HEK293 (cell line): ENCODE measurements at regions not wholly inside any gene's neighbourhood (a gene's known extent, or its start where the extent isn't known, plus 50 kb on each side); places are given as distances from the start of the nearest gene placed in this dataset.

Experiments used
- CTCF ChIA-PET: fragments of 350-600 bp; formaldehyde crosslinking; extraction: SDS; loops from one replicate; lab custom pipeline; 2021; ENCODE audit warnings: antibody characterized with exemption; lab: Yijun Ruan, JAX
- POLR2A ChIA-PET: fragments of 300-600 bp; formaldehyde crosslinking; extraction: SDS; loops from one replicate; lab custom pipeline; 2020; ENCODE audit warnings: antibody characterized with exemption, inconsistent platforms; lab: Yijun Ruan, JAX
- H3K27ac ChIP-seq: fragments of 200-500 bp; sonication (Bioruptor generic); 2 replicates; pipeline ENCODE4 v1.5.1; 2014; ENCODE audit warnings: low read depth, low read length, control low read depth, inconsistent platforms; ENCODE audit errors: extremely low read depth
- H3K36me3 ChIP-seq, 2 experiments: fragments of 200-500 bp in 1 of 2; sonication (Bioruptor generic) in 1 of 2; 1 replicate in 1 of 2; 2 replicates in 1 of 2; pipeline ENCODE4 v1.5.1; 2014 to 2017; ENCODE audit warnings: inconsistent platforms in 2 of 2, low read length in 2 of 2; ENCODE audit not compliant: control insufficient read depth in 2 of 2, insufficient read depth in 1 of 2
- H3K4me1 ChIP-seq: fragments of 200-500 bp; sonication (Bioruptor generic); 2 replicates; pipeline ENCODE4 v1.5.1; 2014; ENCODE audit warnings: mild to moderate bottlenecking, low read length, inconsistent platforms; ENCODE audit not compliant: control insufficient read depth, insufficient read depth
- H3K4me3 ChIP-seq: 2 replicates; pipeline ENCODE4 v1.5.1; 2011; ENCODE audit warnings: low read depth, mild to moderate bottlenecking, control low read depth, low read length, moderate library complexity
- H3K9me3 ChIP-seq: fragments of 200-500 bp; sonication (Bioruptor generic); 2 replicates; pipeline ENCODE4 v1.5.1; 2014; ENCODE audit warnings: low read depth, low read length, inconsistent platforms; ENCODE audit not compliant: control insufficient read depth, insufficient read depth
- EGR2 ChIP-seq: fragments of 450-650 bp; formaldehyde crosslinking; IDR thresholded peaks from 2 replicates; pipeline ENCODE4 v1.5.1; 2016; ENCODE audit warnings: low read depth, missing biosample characterization, missing genetic modification characterization
- GLI4 ChIP-seq: fragments of 450-650 bp; formaldehyde crosslinking; IDR thresholded peaks from 2 replicates; pipeline ENCODE4 v1.5.1; 2016; ENCODE audit warnings: missing biosample characterization, missing genetic modification characterization
- GLIS2 ChIP-seq: fragments of 450-650 bp; formaldehyde crosslinking; IDR thresholded peaks from 2 replicates; pipeline ENCODE4 v1.5.1; 2016; ENCODE audit warnings: missing biosample characterization, missing genetic modification characterization
- MEIS1 ChIP-seq: sonication (generic); formaldehyde crosslinking; IDR thresholded peaks from 2 replicates; pipeline ENCODE4 v1.8.1; 2022; ENCODE audit warnings: missing genetic modification reagents, mild to moderate bottlenecking, borderline replicate concordance
- MZF1 ChIP-seq: fragments of 450-650 bp; formaldehyde crosslinking; IDR thresholded peaks from 2 replicates; pipeline ENCODE4 v1.5.1; 2017; ENCODE audit warnings: missing biosample characterization, missing genetic modification characterization, borderline replicate concordance
- YY1 ChIP-seq: fragments of 450-650 bp; formaldehyde crosslinking; IDR thresholded peaks from 2 replicates; pipeline ENCODE4 v1.5.1; 2018; ENCODE audit warnings: missing biosample characterization, missing genetic modification characterization
- ZBTB48 ChIP-seq: fragments of 450-650 bp; formaldehyde crosslinking; IDR thresholded peaks from 2 replicates; pipeline ENCODE4 v1.5.1; 2016; ENCODE audit warnings: missing biosample characterization, missing genetic modification characterization
- ZNF121 ChIP-seq: fragments of 450-650 bp; formaldehyde crosslinking; IDR thresholded peaks from 2 replicates; pipeline ENCODE4 v1.5.1; 2016; ENCODE audit warnings: missing biosample characterization, missing genetic modification characterization
- ZNF155 ChIP-seq: fragments of 450-650 bp; formaldehyde crosslinking; IDR thresholded peaks from 2 replicates; pipeline ENCODE4 v1.5.1; 2016; ENCODE audit warnings: missing biosample characterization, missing genetic modification characterization
- ZNF174 ChIP-seq: fragments of 450-650 bp; formaldehyde crosslinking; IDR thresholded peaks from 2 replicates; pipeline ENCODE4 v1.5.0; 2017; ENCODE audit warnings: missing biosample characterization, mild to moderate bottlenecking, missing genetic modification characterization
- ZNF214 ChIP-seq: fragments of 450-650 bp; formaldehyde crosslinking; IDR thresholded peaks from 2 replicates; pipeline ENCODE4 v1.5.1; 2017; ENCODE audit warnings: missing biosample characterization, mild to moderate bottlenecking, missing genetic modification characterization, borderline replicate concordance
- ZNF23 ChIP-seq: fragments of 450-650 bp; formaldehyde crosslinking; IDR thresholded peaks from 2 replicates; pipeline ENCODE4 v1.5.1; 2016; ENCODE audit warnings: missing biosample characterization, missing genetic modification characterization, borderline replicate concordance
- ZNF391 ChIP-seq: fragments of 450-650 bp; formaldehyde crosslinking; IDR thresholded peaks from 2 replicates; pipeline ENCODE4 v1.5.1; 2016; ENCODE audit warnings: low read depth, missing biosample characterization, missing genetic modification characterization, borderline replicate concordance
- ZNF48 ChIP-seq: fragments of 450-650 bp; formaldehyde crosslinking; IDR thresholded peaks from 2 replicates; pipeline ENCODE4 v1.5.1; 2016; ENCODE audit warnings: missing biosample characterization, missing genetic modification characterization
- ZNF558 ChIP-seq: fragments of 450-650 bp; formaldehyde crosslinking; IDR thresholded peaks from 2 replicates; pipeline ENCODE4 v1.5.1; 2016; ENCODE audit warnings: missing biosample characterization, missing genetic modification characterization
- ZNF777 ChIP-seq: fragments of 450-650 bp; formaldehyde crosslinking; IDR thresholded peaks from 2 replicates; pipeline ENCODE4 v1.5.1; 2017; ENCODE audit warnings: missing biosample characterization, missing genetic modification characterization, borderline replicate concordance
- TF ChIP-seq, protein P1 (sequence below): fragments of 450-650 bp; formaldehyde crosslinking; IDR thresholded peaks from 2 replicates; pipeline ENCODE4 v1.5.1; 2016; ENCODE audit warnings: missing biosample characterization, missing genetic modification characterization
- TF ChIP-seq, protein P2 (sequence below): sonication (generic); formaldehyde crosslinking; IDR thresholded peaks from 2 replicates; pipeline ENCODE4 v1.8.1; 2022; ENCODE audit warnings: mild to moderate bottlenecking, moderate library complexity, missing genetic modification reagents
- TF ChIP-seq, protein P3 (sequence below): fragments of 450-650 bp; formaldehyde crosslinking; IDR thresholded peaks from 2 replicates; pipeline ENCODE4 v1.5.1; 2016; ENCODE audit warnings: missing biosample characterization, missing genetic modification characterization

DNA sequence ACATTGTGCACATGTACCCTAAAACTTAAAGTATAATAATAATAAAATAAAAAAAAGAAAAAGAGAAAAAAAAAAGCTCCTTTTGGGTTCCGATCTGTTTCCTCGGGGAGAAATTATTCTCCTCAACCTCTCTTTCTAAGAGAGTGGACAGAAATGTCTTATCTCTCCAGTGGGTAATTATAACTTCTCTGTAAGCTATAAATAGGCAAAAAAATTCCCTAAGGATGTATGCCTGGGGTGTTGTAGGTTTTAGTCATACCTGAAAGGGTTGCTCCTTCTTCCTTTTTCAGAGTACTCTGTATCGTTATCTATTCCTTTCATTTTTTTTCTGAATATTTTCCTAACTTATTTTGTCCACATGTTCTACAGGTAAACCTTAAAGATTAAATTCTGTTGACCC is 169.7 kb upstream of the PTPRK start:
- no peaks in the 10 kb centered on the region for H3K4me1 ChIP-seq
- TF ChIP-seq GLIS2 (tag by site-specific recombination) (no peak), YY1 (tag by site-specific recombination) (no peak), ZBTB48 (tag by site-specific recombination) (no peak), ZNF48 (tag by site-specific recombination) (no peak), ZNF777 (tag by site-specific recombination) (no peak), GLI4 (no peak), MZF1 (no peak), ZNF174 (tag by site-specific recombination) (no peak), ZNF214 (no peak), ZNF155 (no peak), ZNF558 (tag by site-specific recombination) (no peak), MEIS1 (no peak)
- TF ChIP-seq, protein P1, sequence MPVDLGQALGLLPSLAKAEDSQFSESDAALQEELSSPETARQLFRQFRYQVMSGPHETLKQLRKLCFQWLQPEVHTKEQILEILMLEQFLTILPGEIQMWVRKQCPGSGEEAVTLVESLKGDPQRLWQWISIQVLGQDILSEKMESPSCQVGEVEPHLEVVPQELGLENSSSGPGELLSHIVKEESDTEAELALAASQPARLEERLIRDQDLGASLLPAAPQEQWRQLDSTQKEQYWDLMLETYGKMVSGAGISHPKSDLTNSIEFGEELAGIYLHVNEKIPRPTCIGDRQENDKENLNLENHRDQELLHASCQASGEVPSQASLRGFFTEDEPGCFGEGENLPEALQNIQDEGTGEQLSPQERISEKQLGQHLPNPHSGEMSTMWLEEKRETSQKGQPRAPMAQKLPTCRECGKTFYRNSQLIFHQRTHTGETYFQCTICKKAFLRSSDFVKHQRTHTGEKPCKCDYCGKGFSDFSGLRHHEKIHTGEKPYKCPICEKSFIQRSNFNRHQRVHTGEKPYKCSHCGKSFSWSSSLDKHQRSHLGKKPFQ (tag by site-specific recombination), result no peak
- TF ChIP-seq, protein P2, sequence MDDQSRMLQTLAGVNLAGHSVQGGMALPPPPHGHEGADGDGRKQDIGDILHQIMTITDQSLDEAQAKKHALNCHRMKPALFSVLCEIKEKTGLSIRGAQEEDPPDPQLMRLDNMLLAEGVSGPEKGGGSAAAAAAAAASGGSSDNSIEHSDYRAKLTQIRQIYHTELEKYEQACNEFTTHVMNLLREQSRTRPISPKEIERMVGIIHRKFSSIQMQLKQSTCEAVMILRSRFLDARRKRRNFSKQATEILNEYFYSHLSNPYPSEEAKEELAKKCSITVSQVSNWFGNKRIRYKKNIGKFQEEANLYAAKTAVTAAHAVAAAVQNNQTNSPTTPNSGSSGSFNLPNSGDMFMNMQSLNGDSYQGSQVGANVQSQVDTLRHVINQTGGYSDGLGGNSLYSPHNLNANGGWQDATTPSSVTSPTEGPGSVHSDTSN (CRISPR knock-in tag), result no peak
- TF ChIP-seq, protein P3, sequence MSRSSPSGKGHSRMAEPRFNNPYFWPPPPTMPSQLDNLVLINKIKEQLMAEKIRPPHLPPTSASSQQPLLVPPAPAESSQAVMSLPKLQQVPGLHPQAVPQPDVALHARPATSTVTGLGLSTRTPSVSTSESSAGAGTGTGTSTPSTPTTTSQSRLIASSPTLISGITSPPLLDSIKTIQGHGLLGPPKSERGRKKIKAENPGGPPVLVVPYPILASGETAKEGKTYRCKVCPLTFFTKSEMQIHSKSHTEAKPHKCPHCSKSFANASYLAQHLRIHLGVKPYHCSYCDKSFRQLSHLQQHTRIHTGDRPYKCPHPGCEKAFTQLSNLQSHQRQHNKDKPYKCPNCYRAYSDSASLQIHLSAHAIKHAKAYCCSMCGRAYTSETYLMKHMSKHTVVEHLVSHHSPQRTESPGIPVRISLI (tag by site-specific recombination), result no peak
- TF ChIP-seq, all 188 proteins: peak for 0
- POLR2A ChIA-PET, result interaction anchor here (0.7 kb wide), 1 partner anchor 251 kb away, joined by 3 read pairs; no protein-coding TSS in a partner anchor
- Histone ChIP-seq H3K36me3 (no peaks in the 10 kb centered on the region), H3K4me3 (no peak overlapping the region), H3K9me3 (no peaks in the 10 kb centered on the region), H3K27ac (no peak overlapping the region)
- CTCF ChIA-PET, result interaction anchor here (0.5 to 1.2 kb wide), 5 partner anchors 17 to 1026 kb away, joined by 3 to 5 read pairs (median 3); no protein-coding TSS in a partner anchor

GRCh38 chr6:128686084-128686483 is 165.7 kb upstream of the PTPRK start:
- TF ChIP-seq ZNF121 (tag by site-specific recombination), result no peak
- TF ChIP-seq ZNF391 (tag by site-specific recombination), result no peak
- no peak overlapping the region for H3K27ac ChIP-seq
- H3K4me1 ChIP-seq, result no peaks in the 10 kb centered on the region
- no peaks in the 10 kb centered on the region for H3K9me3 ChIP-seq
- no peaks in the 10 kb centered on the region for H3K36me3 ChIP-seq
- ChIA-PET POLR2A (no interaction called here), CTCF (no interaction called here)
- H3K4me3 ChIP-seq, result no peak overlapping the region

DNA sequence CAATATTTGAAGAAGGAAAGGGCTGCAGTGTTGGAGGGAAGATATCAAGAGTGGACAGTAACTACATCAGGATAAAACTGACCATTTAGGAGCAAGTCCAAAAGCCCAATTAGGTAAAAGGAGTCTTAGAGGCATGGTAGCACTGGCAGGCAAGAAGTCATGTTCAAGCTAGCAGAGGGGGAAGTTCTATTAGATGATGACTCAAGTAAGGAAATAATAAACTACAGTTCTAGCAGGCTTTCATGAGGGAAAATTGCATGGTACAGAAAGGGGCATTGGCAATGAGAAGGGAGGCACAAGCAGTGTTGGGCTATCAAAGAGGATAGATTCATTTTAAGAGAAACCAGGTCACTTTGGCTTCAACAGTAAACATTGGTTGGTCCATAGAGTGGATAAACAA is 156.1 kb upstream of the PTPRK start:
- ChIA-PET POLR2A (no interaction called here), CTCF (no interaction called here)
- TF ChIP-seq EGR2 (no peak), ZNF23 (tag by site-specific recombination) (no peak), ZNF777 (tag by site-specific recombination) (no peak)
- no peak overlapping the region for H3K4me3 ChIP-seq
- H3K36me3 ChIP-seq, result no peaks in the 10 kb centered on the region
- H3K4me1 ChIP-seq, result no peaks in the 10 kb centered on the region
- H3K27ac ChIP-seq, result no peak overlapping the region
- H3K9me3 ChIP-seq, result no peaks in the 10 kb centered on the region
